ENCODE measurements at regions not wholly inside any gene's neighbourhood (a gene's known extent, or its start where the extent isn't known, plus 50 kb on each side); places are given as distances from the start of the nearest gene placed in this dataset.

DNA sequence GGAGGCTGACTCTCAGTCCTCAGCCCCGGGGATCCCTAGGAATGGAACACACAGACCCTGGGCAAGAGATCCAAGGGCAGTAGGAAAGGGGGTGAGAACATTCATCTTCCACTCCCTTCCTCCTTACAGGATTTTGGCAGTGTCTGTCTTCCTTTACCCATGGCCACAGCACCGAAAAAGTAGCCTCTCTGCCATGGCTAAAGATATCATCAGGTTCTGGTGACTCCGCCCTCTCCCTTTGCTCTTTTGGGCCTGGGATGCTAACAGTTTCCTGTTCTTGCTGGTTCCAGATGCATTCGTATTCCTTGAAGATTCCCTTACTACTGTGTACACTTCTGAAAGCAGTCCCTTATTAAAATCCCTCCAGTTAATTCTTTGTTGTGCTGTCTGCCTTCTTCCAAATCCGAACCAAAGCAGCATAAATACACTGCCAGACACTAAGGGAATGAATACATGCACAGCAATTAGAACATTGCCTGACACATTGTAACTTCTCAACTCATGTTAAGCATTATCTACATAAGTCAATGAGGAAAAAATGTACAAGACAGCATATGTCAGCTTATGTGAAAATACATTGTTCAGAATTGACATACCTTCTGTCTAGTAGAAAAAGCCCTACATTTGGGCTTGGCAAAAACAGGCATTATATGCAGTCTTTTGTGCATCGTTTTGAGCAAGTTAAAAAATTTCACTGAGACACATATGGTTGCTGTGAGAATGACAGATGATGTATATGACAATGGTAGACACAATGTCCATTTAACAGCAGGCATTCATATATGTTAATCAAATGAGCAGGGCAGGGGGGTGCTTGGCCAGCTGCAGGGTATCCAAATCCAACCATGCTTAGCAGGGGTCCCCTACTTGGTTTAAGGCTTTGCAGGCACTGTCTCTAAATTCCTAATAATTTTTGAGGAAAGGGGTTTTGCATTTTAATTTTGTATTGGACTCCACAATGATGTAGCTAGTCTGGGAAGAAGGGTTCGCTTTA is 58.8 kb upstream of the RAI14 start:
- DNase-seq (ENCODE audit: low spot score): no peak

DNA sequence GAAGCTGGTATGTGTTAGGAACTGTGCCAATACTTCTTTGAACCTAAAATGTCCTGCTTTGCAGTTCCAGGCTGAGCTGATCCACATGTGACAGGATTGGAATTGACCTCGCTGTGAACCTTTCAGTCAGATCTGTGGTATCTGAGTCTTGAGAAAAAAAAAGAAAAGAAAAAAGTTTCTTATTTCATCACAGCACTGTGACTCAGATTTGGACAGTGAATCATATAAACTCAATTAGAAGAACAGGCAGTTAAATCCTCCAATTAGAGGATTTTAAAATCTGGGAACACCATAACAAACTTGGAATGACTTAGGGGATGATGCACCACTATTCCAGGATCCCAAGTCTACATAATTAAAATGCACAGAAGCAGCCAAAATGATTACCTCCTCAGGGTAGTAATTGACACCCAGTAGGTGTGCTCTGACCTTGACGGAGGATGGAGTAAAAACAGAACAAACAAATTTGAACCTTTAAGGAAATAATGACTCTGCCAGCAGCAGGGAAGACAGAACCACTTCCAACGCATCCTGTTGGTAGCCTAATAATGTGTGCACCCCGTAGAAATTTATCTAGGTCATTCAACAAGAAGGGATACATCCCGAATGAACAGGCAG is 57.8 kb upstream of the RAI14 start:
- DNase-seq (ENCODE audit: low spot score): no peak

- DNase-seq (ENCODE audit: low spot score): peak; percentile 31
Observed at GRCh38 chr5:34599471-34600117, 56.5 kb upstream of the RAI14 start.

- no peak for DNase-seq (ENCODE audit: low spot score)
Observed at GRCh38 chr5:34600118-34600493, 56.0 kb upstream of the RAI14 start.

- DNase-seq (ENCODE audit: low spot score): no peak
Observed at GRCh38 chr5:34603378-34603777, 52.8 kb upstream of the RAI14 start.

DNA sequence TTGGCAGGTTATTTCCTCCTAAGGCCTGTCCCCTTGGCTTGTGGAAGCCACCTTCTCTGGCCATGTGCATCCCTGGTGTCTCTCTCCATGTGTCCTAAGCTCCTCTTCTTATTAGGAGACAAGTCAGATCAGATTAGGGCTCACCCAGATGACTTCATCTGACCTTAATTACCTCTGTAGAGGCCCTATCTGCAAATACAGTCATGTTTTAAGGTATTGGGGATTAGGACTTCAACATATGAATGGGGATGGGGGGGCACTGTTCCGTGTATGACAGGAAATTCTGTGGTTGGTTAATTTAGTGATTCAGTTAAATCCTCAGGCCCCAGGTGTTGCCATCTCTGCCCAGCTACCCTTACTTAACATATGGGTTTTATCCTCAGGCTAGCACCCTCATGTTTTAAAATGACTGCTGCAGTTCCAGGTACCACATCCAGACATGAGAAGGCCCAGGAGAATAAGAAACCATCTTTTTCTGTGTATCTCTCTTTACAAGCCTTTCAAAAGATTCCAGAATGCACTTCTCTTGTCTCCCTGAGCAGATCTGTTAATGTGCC is 51.9 kb upstream of the RAI14 start:
- DNase-seq (ENCODE audit: low spot score): no peak

DNA sequence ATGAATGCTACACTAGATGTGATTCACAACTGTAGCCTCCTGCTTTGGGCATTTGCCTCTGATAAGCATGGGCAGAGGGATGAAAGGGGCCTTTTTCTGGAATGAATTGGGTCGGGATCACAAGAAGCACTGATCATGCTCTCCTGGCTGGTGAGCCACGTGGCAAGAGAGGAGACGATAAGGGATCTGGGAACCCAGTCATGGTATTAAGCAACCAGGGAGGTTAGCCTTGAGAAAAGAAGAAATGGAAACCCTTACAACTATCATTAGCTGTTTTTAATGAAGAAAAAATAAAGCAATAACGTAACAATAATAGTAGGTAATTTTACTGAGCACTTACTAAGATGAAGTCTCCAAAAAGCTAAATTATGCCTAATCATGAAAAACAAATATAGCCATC is 50.0 kb upstream of the RAI14 start:
- no peak for DNase-seq (ENCODE audit: low spot score)
